Forelimb muscle (tissue), 1 donor: ENCODE measurements at regions not wholly inside any gene's neighbourhood (a gene's known extent, or its start where the extent isn't known, plus 50 kb on each side); places are given as distances from the start of the nearest gene placed in this dataset.

Experiments
- DNase-seq: peaks from one replicate; pipeline ENCODE4 v3.0.0-alpha.2; 2013; ENCODE audit warnings: low read depth

GRCh38 chr19:32171719-32172151, 173.7 kb upstream of the ZNF507 start:
- DNase-seq = no peak

- DNase-seq = no peak
Observed at GRCh38 chr19:32172566-32173160, 172.7 kb upstream of the ZNF507 start.

- no peak for DNase-seq
Observed at GRCh38 chr19:32173836-32174235, 171.6 kb upstream of the ZNF507 start.

- no peak for DNase-seq
Observed at GRCh38 chr19:32174386-32175113, 170.9 kb upstream of the ZNF507 start.

- DNase-seq = no peak
Observed at GRCh38 chr19:32176591-32176990, 168.8 kb upstream of the ZNF507 start.

GRCh38 chr19:32177686-32178085, 167.7 kb upstream of the ZNF507 start:
- no peak for DNase-seq

GRCh38 chr19:32178401-32178800, 167.0 kb upstream of the ZNF507 start:
- no peak for DNase-seq

- no peak for DNase-seq
Observed at GRCh38 chr19:32178956-32179355, 166.5 kb upstream of the ZNF507 start.

GRCh38 chr19:32181216-32181920, 164.0 kb upstream of the ZNF507 start:
- DNase-seq = no peak

- no peak for DNase-seq
Observed at GRCh38 chr19:32186542-32187330, 158.7 kb upstream of the ZNF507 start.

- DNase-seq = no peak
Observed at GRCh38 chr19:32188921-32189320, 156.5 kb upstream of the ZNF507 start.

GRCh38 chr19:32189956-32190706, 155.3 kb upstream of the ZNF507 start:
- DNase-seq = no peak

GRCh38 chr19:32191921-32192320, 153.5 kb upstream of the ZNF507 start:
- no peak for DNase-seq

- DNase-seq = no peak
Observed at GRCh38 chr19:32195706-32196610, 149.5 kb upstream of the ZNF507 start.

- DNase-seq = no peak
Observed at GRCh38 chr19:32196690-32197420, 148.6 kb upstream of the ZNF507 start.

GRCh38 chr19:32197896-32198882, 147.2 kb upstream of the ZNF507 start:
- no peak for DNase-seq

- no peak for DNase-seq
Observed at GRCh38 chr19:32199501-32200040, 145.8 kb upstream of the ZNF507 start.
